ENCODE measurements at regions not wholly inside any gene's neighbourhood (a gene's known extent, or its start where the extent isn't known, plus 50 kb on each side); places are given as distances from the start of the nearest gene placed in this dataset.

DNA sequence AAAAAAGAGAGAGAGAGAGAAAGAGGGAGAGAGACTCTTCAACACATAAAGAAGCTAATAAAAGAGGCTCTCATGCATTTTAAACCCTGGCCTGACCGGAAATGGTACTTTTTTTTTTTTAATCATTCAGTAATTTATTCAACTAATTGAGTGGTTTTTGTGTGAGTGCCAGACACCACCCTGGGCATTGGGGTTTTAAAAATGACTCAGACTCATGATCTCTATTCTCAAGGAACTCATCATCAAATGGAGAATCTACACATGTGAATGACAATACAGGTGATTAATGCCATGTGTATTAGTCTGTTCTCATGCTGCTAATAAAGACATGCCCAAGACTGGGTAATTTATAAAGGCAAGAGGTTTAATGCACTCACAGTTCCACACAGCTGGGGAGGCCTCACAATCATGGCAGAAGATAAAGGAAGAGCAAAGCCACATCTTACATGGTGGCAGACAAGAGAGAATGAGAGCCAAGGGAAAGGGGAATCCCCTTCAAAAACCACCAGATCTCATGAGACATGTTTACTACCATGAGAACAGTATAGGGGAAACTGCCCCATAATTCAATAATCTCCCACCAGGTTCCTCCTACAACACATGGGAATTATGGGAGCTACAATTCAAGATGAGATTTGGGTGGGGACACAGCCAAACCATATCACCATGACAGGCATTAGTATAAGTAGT is 158.5 kb upstream of the AUTS2 start:
- TF ChIP-seq, protein P1, sequence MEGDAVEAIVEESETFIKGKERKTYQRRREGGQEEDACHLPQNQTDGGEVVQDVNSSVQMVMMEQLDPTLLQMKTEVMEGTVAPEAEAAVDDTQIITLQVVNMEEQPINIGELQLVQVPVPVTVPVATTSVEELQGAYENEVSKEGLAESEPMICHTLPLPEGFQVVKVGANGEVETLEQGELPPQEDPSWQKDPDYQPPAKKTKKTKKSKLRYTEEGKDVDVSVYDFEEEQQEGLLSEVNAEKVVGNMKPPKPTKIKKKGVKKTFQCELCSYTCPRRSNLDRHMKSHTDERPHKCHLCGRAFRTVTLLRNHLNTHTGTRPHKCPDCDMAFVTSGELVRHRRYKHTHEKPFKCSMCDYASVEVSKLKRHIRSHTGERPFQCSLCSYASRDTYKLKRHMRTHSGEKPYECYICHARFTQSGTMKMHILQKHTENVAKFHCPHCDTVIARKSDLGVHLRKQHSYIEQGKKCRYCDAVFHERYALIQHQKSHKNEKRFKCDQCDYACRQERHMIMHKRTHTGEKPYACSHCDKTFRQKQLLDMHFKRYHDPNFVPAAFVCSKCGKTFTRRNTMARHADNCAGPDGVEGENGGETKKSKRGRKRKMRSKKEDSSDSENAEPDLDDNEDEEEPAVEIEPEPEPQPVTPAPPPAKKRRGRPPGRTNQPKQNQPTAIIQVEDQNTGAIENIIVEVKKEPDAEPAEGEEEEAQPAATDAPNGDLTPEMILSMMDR (IDR thresholded peaks at IDR 0.05): no peak
- TF ChIP-seq POLR2AphosphoS5 (IDR thresholded peaks at IDR 0.05) (no peak), POLR2A (IDR thresholded peaks at IDR 0.05) (no peak)
